ENCODE measurements at regions not wholly inside any gene's neighbourhood (a gene's known extent, or its start where the extent isn't known, plus 50 kb on each side); places are given as distances from the start of the nearest gene placed in this dataset.

DNA sequence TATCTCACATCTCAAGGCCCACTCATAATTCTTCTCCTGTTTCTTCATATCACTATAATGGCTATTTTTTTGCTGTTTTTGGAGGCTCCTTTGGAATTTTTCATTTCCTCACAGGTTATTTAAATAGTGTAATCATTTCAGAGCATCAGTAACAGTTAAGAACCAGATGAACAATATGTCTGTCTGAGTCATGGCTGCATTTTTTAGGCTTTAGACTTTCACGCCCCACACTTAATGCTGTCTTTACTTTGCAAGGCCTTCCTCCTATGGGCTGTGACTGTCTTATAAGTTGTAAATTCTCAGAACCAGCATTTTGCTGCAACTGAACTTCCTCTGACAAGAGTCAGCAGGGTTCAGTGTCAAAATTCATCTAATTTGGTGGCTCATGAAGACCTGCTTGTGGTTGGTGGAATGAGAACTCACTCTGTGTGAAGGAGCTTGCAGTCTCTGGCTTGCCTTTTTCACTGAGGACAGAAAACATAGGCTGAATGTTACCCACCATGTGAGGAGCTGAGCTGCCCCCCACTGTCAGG lies 56.1 kb upstream of the NLGN4Y start:
- DNase-seq (ENCODE audit: low spot score), result no peak
- in situ Hi-C loops (cut with MboI; ENCODE audit: low sequenced_read_pairs, unreplicated experiment), result no loop called here
- TF ChIP-seq, protein P1, sequence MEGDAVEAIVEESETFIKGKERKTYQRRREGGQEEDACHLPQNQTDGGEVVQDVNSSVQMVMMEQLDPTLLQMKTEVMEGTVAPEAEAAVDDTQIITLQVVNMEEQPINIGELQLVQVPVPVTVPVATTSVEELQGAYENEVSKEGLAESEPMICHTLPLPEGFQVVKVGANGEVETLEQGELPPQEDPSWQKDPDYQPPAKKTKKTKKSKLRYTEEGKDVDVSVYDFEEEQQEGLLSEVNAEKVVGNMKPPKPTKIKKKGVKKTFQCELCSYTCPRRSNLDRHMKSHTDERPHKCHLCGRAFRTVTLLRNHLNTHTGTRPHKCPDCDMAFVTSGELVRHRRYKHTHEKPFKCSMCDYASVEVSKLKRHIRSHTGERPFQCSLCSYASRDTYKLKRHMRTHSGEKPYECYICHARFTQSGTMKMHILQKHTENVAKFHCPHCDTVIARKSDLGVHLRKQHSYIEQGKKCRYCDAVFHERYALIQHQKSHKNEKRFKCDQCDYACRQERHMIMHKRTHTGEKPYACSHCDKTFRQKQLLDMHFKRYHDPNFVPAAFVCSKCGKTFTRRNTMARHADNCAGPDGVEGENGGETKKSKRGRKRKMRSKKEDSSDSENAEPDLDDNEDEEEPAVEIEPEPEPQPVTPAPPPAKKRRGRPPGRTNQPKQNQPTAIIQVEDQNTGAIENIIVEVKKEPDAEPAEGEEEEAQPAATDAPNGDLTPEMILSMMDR (IDR thresholded peaks at IDR 0.05; ENCODE audit: borderline replicate concordance, control extremely low read depth, extremely low read depth, insufficient read depth, missing control alignments), result no peak

DNA sequence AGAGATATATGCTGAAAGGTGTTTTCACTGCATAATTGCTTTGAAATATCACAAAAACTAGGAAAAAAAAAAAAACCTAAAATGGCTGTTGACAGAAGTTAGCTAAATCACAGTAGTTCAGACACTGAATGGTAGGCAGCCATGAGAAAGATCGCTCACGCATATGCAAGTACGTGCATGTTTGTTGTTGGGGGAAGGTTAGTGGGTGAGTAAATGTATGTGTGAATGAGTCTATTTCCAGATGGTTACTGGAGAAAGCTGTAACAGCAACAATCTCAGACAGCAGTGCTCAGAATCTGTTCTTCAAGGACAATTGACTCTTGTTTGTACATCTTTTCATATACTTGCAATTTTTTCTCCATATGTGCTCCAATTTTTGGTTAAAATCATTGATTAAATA lies 51.9 kb upstream of the NLGN4Y start:
- in situ Hi-C loops (cut with MboI; ENCODE audit: low sequenced_read_pairs, unreplicated experiment), result no loop called here
- TF ChIP-seq, protein P1 (IDR thresholded peaks at IDR 0.05; ENCODE audit: borderline replicate concordance, control extremely low read depth, extremely low read depth, insufficient read depth, missing control alignments), result no peak
- DNase-seq (ENCODE audit: low spot score), result no peak

DNA sequence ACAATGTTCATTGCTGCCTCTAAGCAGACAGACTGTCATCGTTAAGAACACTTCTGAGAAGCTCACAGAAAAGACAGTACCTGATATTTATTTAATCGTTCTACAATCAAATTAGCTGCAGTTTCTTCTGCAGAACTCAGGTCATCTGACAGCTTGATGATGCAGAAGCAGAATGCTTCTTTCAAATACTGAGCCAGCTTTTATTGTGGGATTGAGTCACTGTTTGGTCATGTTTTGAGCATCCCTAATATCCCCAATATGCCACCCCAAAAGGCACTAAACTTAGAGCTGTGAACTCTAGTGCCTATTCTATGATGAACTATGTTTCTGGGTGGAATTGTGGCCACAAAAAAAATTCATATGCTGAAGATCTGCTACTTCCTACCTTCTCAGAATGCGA lies 51.0 kb upstream of the NLGN4Y start:
- TF ChIP-seq, protein P1 (IDR thresholded peaks at IDR 0.05; ENCODE audit: borderline replicate concordance, control extremely low read depth, extremely low read depth, insufficient read depth, missing control alignments), result no peak
- DNase-seq (ENCODE audit: low spot score), result no peak
- in situ Hi-C loops (cut with MboI; ENCODE audit: low sequenced_read_pairs, unreplicated experiment), result no loop called here

All from GM13976 (cell line).